ENCODE measurements at regions not wholly inside any gene's neighbourhood (a gene's known extent, or its start where the extent isn't known, plus 50 kb on each side); places are given as distances from the start of the nearest gene placed in this dataset.

GRCh38 chr17:72514321-72514861 lies 393.6 kb downstream of the SOX9 start:
- TF ChIP-seq EP300 (IDR thresholded peaks at IDR 0.05) (no peak), POLR2A (IDR thresholded peaks at IDR 0.05) (no peak), CTCF (IDR thresholded peaks at IDR 0.05) (no peak)

Measured in ovary (tissue), 3 donors.